HG03469 (cell line): ENCODE measurements at regions not wholly inside any gene's neighbourhood (a gene's known extent, or its start where the extent isn't known, plus 50 kb on each side); places are given as distances from the start of the nearest gene placed in this dataset.
"Not testable (repeated sequence)": the region's sequence is repeated elsewhere in the genome, so short reads cannot be mapped to it uniquely, and the experiment has no call there.

Source experiments
- ATAC-seq: cut with Tn5 transposase; IDR thresholded peaks from one replicate; pipeline ENCODE4 v1.9.1; 2021; ENCODE audit warnings: mild to moderate bottlenecking, moderate library complexity, moderate number of reproducible peaks; ENCODE audit not compliant: unreplicated experiment

- ATAC-seq = no peak
These were observed 528.5 kb upstream of the CRIM1 start for GRCh38 chr2:35827086-35827485.

GRCh38 chr2:35822716-35823115, 532.9 kb upstream of the CRIM1 start:
- no peak for ATAC-seq

DNA sequence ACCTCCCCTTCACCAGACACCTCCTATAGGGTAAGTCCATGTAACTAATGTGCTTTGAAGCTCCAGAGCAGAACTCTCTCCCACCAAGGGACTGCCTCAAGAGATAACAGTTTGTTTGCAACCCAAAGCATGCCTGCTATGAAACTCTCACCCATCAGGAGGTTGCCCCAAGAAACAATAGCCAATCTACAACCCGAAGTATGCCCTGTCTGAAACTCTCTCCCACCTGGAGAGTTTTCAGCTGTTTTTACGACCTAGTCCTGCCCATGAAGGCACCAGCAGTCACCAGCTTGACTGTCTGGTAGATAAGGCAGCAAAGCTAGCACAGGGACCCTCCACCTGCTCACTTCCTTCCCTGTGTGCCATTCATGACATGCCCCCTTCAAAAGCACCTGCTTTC, 533.9 kb upstream of the CRIM1 start:
- ATAC-seq = no peak

GRCh38 chr2:35820391-35820790, 535.2 kb upstream of the CRIM1 start:
- ATAC-seq = no peak

DNA sequence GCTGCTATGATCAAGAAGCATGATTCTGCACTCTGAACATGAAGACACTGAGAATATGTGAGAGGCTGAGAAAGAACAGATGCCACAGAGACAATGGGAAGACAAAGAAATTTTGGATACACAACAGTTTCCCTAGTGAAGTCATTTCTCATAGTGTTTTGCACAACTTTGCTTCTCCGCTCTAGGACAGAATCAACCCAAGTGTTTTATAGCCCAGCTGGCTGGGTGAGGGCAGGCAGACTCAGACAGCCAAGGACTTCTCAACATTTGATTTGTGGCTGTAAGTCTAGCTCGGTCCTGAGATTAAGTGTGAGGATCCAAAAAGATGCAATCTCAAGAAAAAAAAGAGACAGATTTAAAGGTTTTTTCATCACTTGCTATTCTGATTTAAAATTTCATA, 536.5 kb upstream of the CRIM1 start:
- no peak for ATAC-seq

- ATAC-seq = not testable (repeated sequence)
These were observed 537.2 kb upstream of the CRIM1 start for GRCh38 chr2:35818359-35818758.

DNA sequence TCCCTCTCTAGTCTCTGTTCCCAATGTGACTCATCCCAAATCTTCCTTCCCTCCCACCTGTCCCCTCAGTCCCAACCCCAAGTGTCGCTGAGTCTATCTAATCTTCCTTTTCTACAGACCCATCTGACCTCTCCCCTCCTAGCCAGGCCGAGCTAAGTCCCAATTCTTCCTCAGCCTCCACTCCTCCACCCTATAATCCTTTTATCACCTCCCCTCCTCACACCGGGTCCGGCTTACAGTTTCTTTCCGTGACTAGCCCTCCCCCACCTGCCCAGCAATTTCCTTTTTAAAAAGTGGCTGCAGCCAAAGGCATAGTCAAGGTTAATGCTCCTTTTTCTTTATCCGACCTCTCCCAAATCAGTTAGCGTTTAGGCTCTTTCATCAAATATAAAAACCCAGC, 541.0 kb upstream of the CRIM1 start:
- not testable (repeated sequence) for ATAC-seq

- no peak for ATAC-seq
These were observed 552.5 kb upstream of the CRIM1 start for GRCh38 chr2:35803126-35803525.

- no peak for ATAC-seq
These were observed 560.7 kb upstream of the CRIM1 start for GRCh38 chr2:35794796-35795450.

- no peak for ATAC-seq
These were observed 565.3 kb upstream of the CRIM1 start for GRCh38 chr2:35790292-35790691.

- no peak for ATAC-seq
These were observed 567.0 kb upstream of the CRIM1 start for GRCh38 chr2:35788543-35788942.

DNA sequence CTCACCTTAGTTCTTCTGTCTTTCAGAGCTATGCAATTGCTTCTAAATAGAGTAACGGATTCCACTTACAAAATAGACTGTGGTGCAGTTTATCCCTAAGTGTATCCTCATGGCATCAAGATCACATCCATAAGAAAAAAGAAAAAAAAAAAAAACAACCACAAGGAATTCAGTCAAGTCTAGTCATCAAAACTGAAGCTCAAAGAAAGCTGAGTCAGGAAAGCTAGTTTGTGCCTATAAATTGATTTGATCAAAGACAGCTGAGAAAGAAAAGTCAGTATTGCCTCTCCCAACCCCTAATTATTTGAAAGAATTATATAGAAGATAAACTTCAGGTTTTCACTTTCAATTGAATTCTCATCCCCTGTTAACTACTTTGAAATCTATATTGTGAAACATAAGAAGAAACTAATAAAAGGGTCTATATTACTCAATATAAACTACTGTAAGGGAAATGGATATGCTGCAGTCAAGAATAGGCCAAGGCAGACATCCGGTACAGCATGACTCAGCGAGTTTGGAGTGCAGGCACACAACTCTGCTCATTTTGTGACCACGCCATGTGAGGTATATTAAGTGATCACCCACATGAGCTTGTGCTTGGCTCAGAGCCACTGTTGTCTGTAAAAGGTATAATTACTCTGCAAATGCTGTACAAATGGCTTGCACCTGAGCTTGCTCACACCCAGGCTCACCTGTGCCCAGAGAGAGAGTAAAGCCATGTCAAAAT, 568.1 kb upstream of the CRIM1 start:
- ATAC-seq = no peak

DNA sequence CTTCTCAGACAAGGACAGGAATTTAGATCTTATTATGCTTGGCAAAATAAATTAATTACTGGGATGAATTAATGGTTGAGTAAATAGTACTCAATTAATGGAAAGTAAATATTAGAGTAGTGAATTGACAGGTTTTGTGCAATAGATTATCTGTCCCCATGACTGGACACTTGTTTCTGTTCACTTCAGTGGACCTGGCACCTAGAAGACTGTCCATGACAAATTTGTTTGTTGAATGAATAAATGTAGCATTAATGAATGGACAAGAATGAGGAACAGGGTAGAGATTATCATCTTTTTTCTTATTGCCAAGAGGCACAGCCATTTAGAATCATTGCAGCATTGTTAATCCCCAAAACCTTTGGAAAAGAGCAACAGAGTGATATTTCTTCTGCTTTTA, 570.0 kb upstream of the CRIM1 start:
- no peak for ATAC-seq

DNA sequence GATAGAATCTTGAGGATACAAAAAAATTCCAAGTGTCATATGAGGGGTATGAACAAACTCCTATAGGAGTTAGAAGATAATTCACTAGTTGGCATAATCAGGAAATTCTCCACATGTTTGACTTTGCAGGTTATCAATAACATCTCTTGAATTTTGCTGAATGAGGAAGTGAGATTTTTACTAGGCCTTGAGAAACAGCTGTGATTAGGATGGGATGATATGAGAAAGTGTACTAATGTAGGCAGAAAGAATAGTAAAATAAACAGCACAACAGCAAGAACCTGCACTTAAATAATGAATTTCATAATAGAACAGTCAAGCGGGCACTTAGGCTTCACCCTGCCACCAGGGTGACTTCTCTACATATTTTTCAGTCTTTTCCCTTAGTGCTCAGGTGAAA, 570.8 kb upstream of the CRIM1 start:
- ATAC-seq = no peak

GRCh38 chr2:35783723-35784122, 571.9 kb upstream of the CRIM1 start:
- no peak for ATAC-seq

GRCh38 chr2:35741556-35741955, 614.0 kb upstream of the CRIM1 start:
- no peak for ATAC-seq

DNA sequence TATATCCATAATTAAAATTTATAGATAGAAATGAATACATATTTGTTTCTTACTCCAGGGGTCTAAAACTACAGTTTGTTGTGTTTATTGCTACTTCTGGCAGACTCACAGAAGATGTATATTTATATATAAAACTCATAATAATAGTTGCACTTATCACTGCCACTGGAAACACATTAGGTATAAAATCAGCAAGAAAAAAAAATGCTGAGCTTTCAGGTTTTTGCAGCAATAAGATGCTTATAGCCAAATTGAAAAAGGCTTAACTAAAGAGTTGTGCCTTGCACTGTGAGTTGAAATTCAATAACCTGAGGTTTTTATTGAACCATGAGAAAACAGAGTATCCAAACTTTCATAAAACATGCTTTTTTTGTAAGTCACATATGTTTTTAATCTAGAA, 623.9 kb upstream of the CRIM1 start:
- ATAC-seq = no peak

GRCh38 chr2:35714883-35715282, 640.7 kb upstream of the CRIM1 start:
- ATAC-seq = no peak

DNA sequence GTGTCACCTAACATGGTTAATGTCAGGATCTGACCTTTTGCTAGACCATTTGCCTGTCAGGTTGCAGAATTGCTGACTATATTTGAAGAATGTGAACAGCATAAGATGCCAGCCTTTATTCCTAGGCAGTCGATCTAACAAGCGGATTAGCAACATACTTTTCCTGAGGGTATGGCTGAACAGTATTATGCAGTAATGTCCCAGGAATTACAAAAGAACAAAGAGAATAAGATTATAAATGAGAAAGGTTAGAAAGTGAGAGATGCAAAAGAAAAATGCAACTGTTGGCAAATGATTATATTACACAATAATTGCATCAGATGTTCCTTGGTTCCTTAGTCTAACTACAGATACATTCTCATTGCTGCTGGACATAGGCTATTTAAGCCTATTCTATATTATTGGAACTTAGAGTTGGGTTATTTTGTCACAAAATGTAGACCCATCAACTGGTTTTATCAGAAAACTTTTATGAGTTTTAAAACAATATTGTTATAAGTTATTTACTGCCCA, 647.1 kb upstream of the CRIM1 start:
- no peak for ATAC-seq

- ATAC-seq = no peak
These were observed 667.3 kb upstream of the CRIM1 start for GRCh38 chr2:35688309-35688708.

GRCh38 chr2:35651688-35652323, 703.8 kb upstream of the CRIM1 start:
- ATAC-seq = no peak

DNA sequence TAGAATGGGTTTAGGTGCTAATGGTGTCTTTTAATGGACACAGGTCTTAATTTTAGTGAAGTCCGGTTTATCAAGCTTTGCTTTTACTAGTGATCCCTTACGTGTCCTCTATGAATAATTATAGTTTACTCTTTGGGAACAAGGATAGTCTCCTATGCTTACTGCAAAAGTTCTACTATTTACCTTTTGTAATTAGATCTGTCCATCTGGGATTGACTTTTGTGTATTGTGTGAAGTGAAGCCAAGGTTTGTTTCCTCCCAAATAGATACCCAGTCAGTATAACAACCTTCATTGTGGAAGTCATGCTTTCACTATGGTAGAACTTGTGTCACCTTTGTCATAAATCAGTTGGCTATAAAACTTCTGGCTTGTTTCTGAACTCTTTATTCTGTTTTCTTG, 740.9 kb upstream of the CRIM1 start:
- ATAC-seq = no peak
